IMR-90 (cell line): ENCODE measurements at regions not wholly inside any gene's neighbourhood (a gene's known extent, or its start where the extent isn't known, plus 50 kb on each side); places are given as distances from the start of the nearest gene placed in this dataset.

Experiments used
- ATAC-seq: fragments of 200-7000 bp; cut with Tn5 transposase; 2 replicates; pipeline ENCODE4 v1.9.1; 2020; ENCODE audit warnings: low read depth, mild to moderate bottlenecking, moderate library complexity
- BruUV-seq: library from RNA; stranded (reverse); fragments of 400-500 nt; replicated peaks from 2 replicates; lab custom pipeline; 2021; lab: Mats Ljungman, UMichigan
- CTCF ChIA-PET: fragments of 300-600 bp; formaldehyde crosslinking; extraction: SDS; loops from one replicate; lab custom pipeline; 2021; ENCODE audit warnings: antibody characterized with exemption; lab: Yijun Ruan, JAX
- POLR2A ChIA-PET: fragments of 300-600 bp; sonication (Branson Sonifier 250); formaldehyde crosslinking; loops from one replicate; lab custom pipeline; 2022; ENCODE audit warnings: antibody characterized with exemption; ENCODE audit not compliant: unreplicated experiment; lab: Charles Lee
- DNase-seq: peaks from one replicate; pipeline ENCODE4 v3.0.0; 2013
- H2AFZ ChIP-seq: replicated peaks from 2 replicates; pipeline ENCODE3; 2013; ENCODE audit warnings: low read length, mild to moderate bottlenecking; ENCODE audit not compliant: poor library complexity
- H2AK5ac ChIP-seq: 2 replicates; pipeline ENCODE4 v1.6.1; 2013; ENCODE audit warnings: low read depth, low read length, inconsistent platforms
- H2AK9ac ChIP-seq: replicated peaks from 2 replicates; pipeline ENCODE3; 2013; ENCODE audit warnings: mild to moderate bottlenecking, low read depth, low read length, moderate library complexity; ENCODE audit not compliant: poor library complexity
- H2BK120ac ChIP-seq: 2 replicates; pipeline ENCODE4 v1.6.1; 2013; ENCODE audit warnings: low read depth, low read length, inconsistent platforms
- H2BK15ac ChIP-seq: 3 replicates; pipeline ENCODE4 v1.6.1; 2013; ENCODE audit warnings: low read depth, low read length, inconsistent platforms
- H2BK20ac ChIP-seq: 2 replicates; pipeline ENCODE4 v1.6.1; 2013; ENCODE audit warnings: low read depth, mild to moderate bottlenecking, inconsistent platforms, low read length, moderate library complexity
- H2BK5ac ChIP-seq: 2 replicates; pipeline ENCODE4 v1.6.1; 2013; ENCODE audit warnings: mild to moderate bottlenecking, low read depth, low read length, inconsistent platforms; ENCODE audit not compliant: poor library complexity, severe bottlenecking
- H3K14ac ChIP-seq: replicated peaks from 2 replicates; pipeline ENCODE4 v1.6.1; 2013; ENCODE audit warnings: low read depth, low read length, inconsistent platforms
- H3K18ac ChIP-seq: 2 replicates; pipeline ENCODE4 v1.6.1; 2013; ENCODE audit warnings: low read depth, low read length, control low read depth
- H3K23ac ChIP-seq: 2 replicates; pipeline ENCODE4 v1.6.1; 2013; ENCODE audit warnings: low read depth, low read length, inconsistent platforms
- H3K27ac ChIP-seq: 2 replicates; pipeline ENCODE4 v1.5.1; 2013; ENCODE audit warnings: mild to moderate bottlenecking, control low read depth, low read length; ENCODE audit not compliant: insufficient read depth
- H3K27me3 ChIP-seq: 2 replicates; pipeline ENCODE4 v1.6.1; 2013; ENCODE audit warnings: low read length; ENCODE audit not compliant: control insufficient read depth, insufficient read depth
- H3K36me3 ChIP-seq: 2 replicates; pipeline ENCODE4 v1.6.1; 2013; ENCODE audit warnings: low read length, mixed read lengths; ENCODE audit not compliant: control insufficient read depth, insufficient read depth
- H3K4ac ChIP-seq: 2 replicates; pipeline ENCODE4 v1.6.1; 2013; ENCODE audit warnings: low read depth, low read length, inconsistent platforms
- H3K4me1 ChIP-seq: 2 replicates; pipeline ENCODE4 v1.6.1; 2013; ENCODE audit warnings: low read length, mixed read lengths; ENCODE audit not compliant: control insufficient read depth, insufficient read depth
- H3K4me2 ChIP-seq: 2 replicates; pipeline ENCODE4 v1.6.1; 2013; ENCODE audit warnings: low read depth, mild to moderate bottlenecking, control low read depth, low read length, moderate library complexity
- H3K4me3 ChIP-seq: 2 replicates; pipeline ENCODE4 v1.5.1; 2013; ENCODE audit warnings: low read depth, mild to moderate bottlenecking, control low read depth, low read length, moderate library complexity; ENCODE audit not compliant: insufficient read depth
- H3K56ac ChIP-seq: 2 replicates; pipeline ENCODE4 v1.6.1; 2013; ENCODE audit warnings: low read length, inconsistent platforms; ENCODE audit not compliant: insufficient read depth; ENCODE audit errors: extremely low read depth
- H3K79me1 ChIP-seq, 2 experiments: 2 replicates each; pipeline ENCODE4 v1.6.1; 2013; ENCODE audit warnings: low read length in 2 of 2, inconsistent platforms in 1 of 2, low read depth in 1 of 2
- H3K9ac ChIP-seq: 2 replicates; pipeline ENCODE4 v1.6.1; 2013; ENCODE audit warnings: low read depth, low read length, control low read depth
- H3K9me1 ChIP-seq: 2 replicates; pipeline ENCODE4 v1.6.1; 2013; ENCODE audit warnings: low read length, inconsistent platforms; ENCODE audit not compliant: insufficient read depth
- H3K9me3 ChIP-seq: 2 replicates; pipeline ENCODE4 v1.6.1; 2013; ENCODE audit warnings: low read length; ENCODE audit not compliant: control insufficient read depth, insufficient read depth
- H4K20me1 ChIP-seq: 2 replicates; pipeline ENCODE4 v1.6.1; 2013; ENCODE audit warnings: low read length, inconsistent platforms; ENCODE audit not compliant: insufficient read depth
- H4K5ac ChIP-seq: 2 replicates; pipeline ENCODE4 v1.6.1; 2013; ENCODE audit warnings: mild to moderate bottlenecking, low read depth, low read length, control low read depth
- H4K8ac ChIP-seq, 2 experiments: 2 replicates each; pipeline ENCODE4 v1.6.1; 2013; ENCODE audit warnings: low read depth in 2 of 2, low read length in 2 of 2, control low read depth in 1 of 2, inconsistent platforms in 1 of 2
- H4K91ac ChIP-seq: 2 replicates; pipeline ENCODE4 v1.6.1; 2013; ENCODE audit warnings: low read depth, low read length, inconsistent platforms; ENCODE audit not compliant: insufficient read depth
- BHLHE40 ChIP-seq: fragments of 150-350 bp; IDR thresholded peaks from 2 replicates; pipeline ENCODE4 v1.6.1; 2016; ENCODE audit warnings: mild to moderate bottlenecking, low read depth, low read length
- CEBPB ChIP-seq: IDR thresholded peaks from 2 replicates; pipeline ENCODE4 v1.6.1; 2012; ENCODE audit warnings: low read depth, low read length, improper control_type of control experiment
- CHD1 ChIP-seq: IDR thresholded peaks from 2 replicates; pipeline ENCODE4 v1.6.1; 2012; ENCODE audit warnings: low read depth, low read length, improper control_type of control experiment
- CTCF ChIP-seq: conservative IDR thresholded peaks from 2 replicates; pipeline ENCODE4 v1.5.1; 2012; ENCODE audit warnings: mild to moderate bottlenecking, low read depth, low read length, improper control_type of control experiment
- FOS ChIP-seq: fragments of 150-350 bp; IDR thresholded peaks from 2 replicates; pipeline ENCODE4 v1.6.1; 2016; ENCODE audit warnings: low read depth, low read length
- MAFK ChIP-seq: IDR thresholded peaks from 2 replicates; pipeline ENCODE4 v1.6.1; 2012; ENCODE audit warnings: low read depth, low read length, improper control_type of control experiment
- MAZ ChIP-seq: IDR thresholded peaks from 2 replicates; pipeline ENCODE4 v1.6.1; 2012; ENCODE audit warnings: low read depth, mild to moderate bottlenecking, low read length, improper control_type of control experiment, moderate library complexity, borderline replicate concordance
- MXI1 ChIP-seq: IDR thresholded peaks from 2 replicates; pipeline ENCODE4 v1.6.1; 2012; ENCODE audit warnings: low read depth, mild to moderate bottlenecking, low read length, moderate library complexity, borderline replicate concordance
- NFE2L2 ChIP-seq: fragments of 150-350 bp; IDR thresholded peaks from 2 replicates; pipeline ENCODE4 v1.6.1; 2016; ENCODE audit warnings: low read depth, mild to moderate bottlenecking, low read length
- POLR2A ChIP-seq: IDR thresholded peaks from 2 replicates; pipeline ENCODE4 v1.6.1; 2012; ENCODE audit warnings: mild to moderate bottlenecking, low read depth, low read length
- RCOR1 ChIP-seq: IDR thresholded peaks from 2 replicates; pipeline ENCODE4 v1.6.1; 2012; ENCODE audit warnings: mild to moderate bottlenecking, low read length, improper control_type of control experiment; ENCODE audit not compliant: insufficient replicate concordance
- RFX5 ChIP-seq: IDR thresholded peaks from 2 replicates; pipeline ENCODE4 v1.8.0; 2012; ENCODE audit warnings: low read depth, mild to moderate bottlenecking, low read length, moderate library complexity
- SMC3 ChIP-seq: fragments of 150-350 bp; IDR thresholded peaks from 2 replicates; pipeline ENCODE4 v1.6.1; 2016; ENCODE audit warnings: low read depth, mild to moderate bottlenecking, antibody characterized with exemption, low read length, moderate library complexity
- USF2 ChIP-seq: fragments of 150-350 bp; IDR thresholded peaks from 2 replicates; pipeline ENCODE4 v1.6.1; 2017; ENCODE audit warnings: mild to moderate bottlenecking, antibody characterized with exemption, low read length, low read depth
- WGBS, 2 experiments: methylation state at CpG; one replicate each; pipeline versions ENCODE4 v1.1.5 to v1.1.7; 2013; ENCODE audit warnings: missing lambda C conversion rate in 2 of 2; ENCODE audit not compliant: insufficient read length in 1 of 2; ENCODE audit errors: extremely low coverage in 2 of 2; 5-methylcytosine and 5-hydroxymethylcytosine counted together
- dilution Hi-C: fragments of 300-500 bp; cut with HindIII; formaldehyde crosslinking; loops from one replicate; pipeline ENCODE4 v1.14.3; 2018; ENCODE audit warnings: low sequenced_read_pairs; ENCODE audit not compliant: unreplicated experiment
- in situ Hi-C: fragments of 300-500 bp; cut with MboI; formaldehyde crosslinking; loops from 3 replicates; pipeline ENCODE4 v1.14.3; 2019; ENCODE audit warnings: low sequenced_read_pairs, inconsistent platforms, mixed read lengths
- intact Hi-C: fragments of 100-400 bp; cut with micrococcal nuclease; formaldehyde crosslinking; loops from 2 replicates; pipeline ENCODE4 v1.10.0; 2022
- TF ChIP-seq, protein P1 (sequence below): fragments of 150-350 bp; IDR thresholded peaks from 2 replicates; pipeline ENCODE4 v1.6.1; 2016; ENCODE audit warnings: low read depth, mild to moderate bottlenecking, low read length, moderate library complexity, borderline replicate concordance

DNA sequence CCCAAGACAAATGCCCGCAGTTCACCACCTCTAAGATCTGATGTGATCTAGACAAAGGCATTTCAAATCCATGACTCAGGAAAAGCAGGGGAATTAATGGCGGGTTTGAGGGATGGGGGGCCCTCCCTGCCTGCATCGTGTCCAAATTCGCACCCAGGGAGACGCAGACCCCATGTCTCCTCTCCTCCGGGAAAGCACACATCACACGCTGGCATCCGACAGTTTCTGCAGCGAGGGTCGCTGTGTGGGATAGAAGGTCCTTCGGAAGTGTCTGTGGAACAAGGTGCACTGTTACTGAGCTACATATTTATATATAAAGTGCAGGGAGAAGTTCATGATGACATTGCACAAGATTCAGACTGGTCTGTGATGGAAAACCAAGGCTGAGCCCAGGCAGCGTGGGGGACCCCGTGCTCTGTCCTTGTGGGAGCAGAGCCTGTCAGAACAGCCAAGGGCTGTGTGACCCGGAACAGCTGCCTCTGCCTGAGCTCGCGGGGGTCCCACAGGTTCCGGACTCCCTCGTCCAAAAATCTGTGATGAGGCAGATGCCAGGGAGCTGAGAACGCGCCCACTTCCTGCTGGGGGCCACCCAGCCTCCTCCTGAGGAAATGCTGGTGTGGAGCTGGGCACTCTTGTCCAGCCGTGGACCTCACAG lies 82.3 kb upstream of the CTDP1 start:
- no peak overlapping the region for H4K5ac ChIP-seq
- DNase-seq (no peak), ATAC-seq (no peak)
- peaks cover 36% of the 10 kb centered on the region for H3K27me3 ChIP-seq
- dilution Hi-C loops (no loop called here), intact Hi-C loops (no loop called here), in situ Hi-C loops (no loop called here)
- H2AK5ac ChIP-seq: no peak overlapping the region
- POLR2A ChIA-PET: no interaction called here
- no peak overlapping the region for H4K8ac ChIP-seq
- CTCF ChIA-PET: no interaction called here
- no peak overlapping the region for H2BK5ac ChIP-seq
- no peaks in the 10 kb centered on the region for H3K36me3 ChIP-seq
- H2BK15ac ChIP-seq: no peak overlapping the region
- no peak overlapping the region for H3K56ac ChIP-seq
- no peak overlapping the region for H2BK120ac ChIP-seq
- no peak overlapping the region for H3K23ac ChIP-seq
- no TSS peak for BruUV-seq
- H3K4me3 ChIP-seq: no peak overlapping the region
- H3K9me3 ChIP-seq: peaks cover 2% of the 10 kb centered on the region; the same call in 1 of the 2 replicates
- H3K9ac ChIP-seq: no peak overlapping the region
- H3K4me2 ChIP-seq: no peak overlapping the region
- no peak overlapping the region for H2AK9ac ChIP-seq
- no peak overlapping the region for H2BK20ac ChIP-seq
- no peak overlapping the region for H3K14ac ChIP-seq
- no peaks in the 10 kb centered on the region for H3K9me1 ChIP-seq
- no peak overlapping the region for H3K27ac ChIP-seq
- H3K4ac ChIP-seq: no peak overlapping the region
- 77% methylated on average over 5 of the region's 21 CpGs; no CpG with 5 or more reads in 1 of the 2 experiments for WGBS, 2 experiments
- no peaks in the 10 kb centered on the region for H3K79me1 ChIP-seq
- H2AFZ ChIP-seq: peak overlapping the region; percentile 21
- H3K18ac ChIP-seq: no peak overlapping the region
- 0 out of 2 replicates have a peak, but pooled peaks cover 2% of the 10 kb centered on the region for H3K4me1 ChIP-seq
- no peaks in the 10 kb centered on the region for H4K20me1 ChIP-seq
- no peak for TF ChIP-seq CHD1
- TF ChIP-seq MAFK: no peak
- TF ChIP-seq BHLHE40: no peak
- no peak for TF ChIP-seq NFE2L2
- TF ChIP-seq RFX5: no peak
- no peak for TF ChIP-seq MXI1
- no peak for TF ChIP-seq MAZ
- TF ChIP-seq USF2: no peak
- no peak for TF ChIP-seq FOS
- no peak for TF ChIP-seq SMC3
- no peak for TF ChIP-seq CEBPB
- TF ChIP-seq POLR2A: no peak
- no peak for TF ChIP-seq RCOR1
- TF ChIP-seq, protein P1, sequence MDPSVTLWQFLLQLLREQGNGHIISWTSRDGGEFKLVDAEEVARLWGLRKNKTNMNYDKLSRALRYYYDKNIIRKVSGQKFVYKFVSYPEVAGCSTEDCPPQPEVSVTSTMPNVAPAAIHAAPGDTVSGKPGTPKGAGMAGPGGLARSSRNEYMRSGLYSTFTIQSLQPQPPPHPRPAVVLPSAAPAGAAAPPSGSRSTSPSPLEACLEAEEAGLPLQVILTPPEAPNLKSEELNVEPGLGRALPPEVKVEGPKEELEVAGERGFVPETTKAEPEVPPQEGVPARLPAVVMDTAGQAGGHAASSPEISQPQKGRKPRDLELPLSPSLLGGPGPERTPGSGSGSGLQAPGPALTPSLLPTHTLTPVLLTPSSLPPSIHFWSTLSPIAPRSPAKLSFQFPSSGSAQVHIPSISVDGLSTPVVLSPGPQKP: no peak
- no peak for TF ChIP-seq CTCF
- no peak overlapping the region for H4K91ac ChIP-seq
